Tibial nerve (tissue), 4 donors: ENCODE measurements at regions not wholly inside any gene's neighbourhood (a gene's known extent, or its start where the extent isn't known, plus 50 kb on each side); places are given as distances from the start of the nearest gene placed in this dataset.

Experiments used
- EP300 ChIP-seq, 2 donors: sonication (generic); formaldehyde crosslinking; IDR thresholded peaks; one replicate each; pipeline ENCODE4 v1.6.1; 2017; ENCODE audit warnings: antibody characterized with exemption in 2 of 2, mild to moderate bottlenecking in 1 of 2
- POLR2A ChIP-seq, 2 donors: fragments of 450-650 bp; IDR thresholded peaks; one replicate each; pipeline ENCODE4 v1.6.1; 2017; ENCODE audit warnings: antibody characterized with exemption in 2 of 2, mild to moderate bottlenecking in 2 of 2, moderate library complexity in 2 of 2
- TF ChIP-seq, protein P1 (sequence below), 5 experiments: fragments of 200-600 bp in 3 of 5; fragments of 450-650 bp in 2 of 5; sonication (generic) in 3 of 5; IDR thresholded peaks; one replicate each; pipeline ENCODE4 v1.5.1; 2016 to 2019; ENCODE audit warnings: antibody characterized with exemption in 5 of 5, mild to moderate bottlenecking in 3 of 5, moderate library complexity in 2 of 5

DNA sequence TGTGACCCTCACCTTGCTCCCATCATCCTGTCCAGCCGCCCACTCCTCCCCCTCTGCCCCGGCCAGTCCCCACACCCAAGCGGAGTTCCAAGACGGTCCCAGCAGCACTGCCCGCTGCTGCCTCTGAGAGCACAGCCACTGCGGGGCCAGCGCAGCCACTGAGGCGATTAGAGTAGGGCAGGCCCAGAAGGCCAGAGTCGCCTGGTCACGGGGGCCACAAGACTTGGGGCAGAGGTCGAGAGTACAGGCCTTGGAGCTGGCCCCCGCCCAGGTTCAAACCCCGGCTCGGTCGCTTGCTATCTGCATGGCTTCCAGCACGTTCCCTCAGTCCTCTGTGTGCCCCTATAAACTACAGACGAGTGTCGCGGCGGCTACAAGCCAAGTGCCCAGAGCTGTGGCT lies 53.2 kb upstream of the ADRA2C start:
- TF ChIP-seq, protein P1, sequence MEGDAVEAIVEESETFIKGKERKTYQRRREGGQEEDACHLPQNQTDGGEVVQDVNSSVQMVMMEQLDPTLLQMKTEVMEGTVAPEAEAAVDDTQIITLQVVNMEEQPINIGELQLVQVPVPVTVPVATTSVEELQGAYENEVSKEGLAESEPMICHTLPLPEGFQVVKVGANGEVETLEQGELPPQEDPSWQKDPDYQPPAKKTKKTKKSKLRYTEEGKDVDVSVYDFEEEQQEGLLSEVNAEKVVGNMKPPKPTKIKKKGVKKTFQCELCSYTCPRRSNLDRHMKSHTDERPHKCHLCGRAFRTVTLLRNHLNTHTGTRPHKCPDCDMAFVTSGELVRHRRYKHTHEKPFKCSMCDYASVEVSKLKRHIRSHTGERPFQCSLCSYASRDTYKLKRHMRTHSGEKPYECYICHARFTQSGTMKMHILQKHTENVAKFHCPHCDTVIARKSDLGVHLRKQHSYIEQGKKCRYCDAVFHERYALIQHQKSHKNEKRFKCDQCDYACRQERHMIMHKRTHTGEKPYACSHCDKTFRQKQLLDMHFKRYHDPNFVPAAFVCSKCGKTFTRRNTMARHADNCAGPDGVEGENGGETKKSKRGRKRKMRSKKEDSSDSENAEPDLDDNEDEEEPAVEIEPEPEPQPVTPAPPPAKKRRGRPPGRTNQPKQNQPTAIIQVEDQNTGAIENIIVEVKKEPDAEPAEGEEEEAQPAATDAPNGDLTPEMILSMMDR (IDR thresholded peaks at IDR 0.05): no peak
- TF ChIP-seq POLR2A (IDR thresholded peaks at IDR 0.05): no peak
- TF ChIP-seq EP300 (IDR thresholded peaks at IDR 0.05): no peak
